Aorta (tissue), 5 donors: ENCODE measurements at regions not wholly inside any gene's neighbourhood (a gene's known extent, or its start where the extent isn't known, plus 50 kb on each side); places are given as distances from the start of the nearest gene placed in this dataset.
A peak's percentile ranks its signal among the peaks of the same experiment; 100 is the strongest.
"Not testable (repeated sequence)": the region's sequence is repeated elsewhere in the genome, so short reads cannot be mapped to it uniquely, and the experiment has no call there.

Experiments used
- ATAC-seq: fragments of 200-7000 bp; cut with Tn5 transposase; one replicate; pipeline ENCODE4 v1.9.1; 2022; ENCODE audit warnings: moderate library complexity; ENCODE audit not compliant: low FRiP score
- DNase-seq, 2 donors: peaks; one replicate each; pipeline ENCODE4 v3.0.0-alpha.2; 2020
- H3K27ac ChIP-seq, 2 donors: one replicate each; pipeline ENCODE4 v1.5.1; 2013; ENCODE audit warnings: low read length in 2 of 2, mild to moderate bottlenecking in 2 of 2, moderate library complexity in 2 of 2, control low read depth in 1 of 2, inconsistent platforms in 1 of 2, low read depth in 1 of 2
- H3K27me3 ChIP-seq, 2 donors: one replicate each; pipeline ENCODE4 v1.6.1; 2013; ENCODE audit warnings: control low read depth in 1 of 2, low read length in 1 of 2, mild to moderate bottlenecking in 1 of 2, moderate library complexity in 1 of 2; ENCODE audit not compliant: insufficient read depth in 2 of 2, control insufficient read depth in 1 of 2
- H3K36me3 ChIP-seq, 2 donors: one replicate each; pipeline ENCODE4 v1.6.1; 2013; ENCODE audit warnings: control low read depth in 1 of 2, low read length in 1 of 2, mild to moderate bottlenecking in 1 of 2; ENCODE audit not compliant: insufficient read depth in 2 of 2, control insufficient read depth in 1 of 2
- H3K4me1 ChIP-seq, 2 donors: one replicate each; pipeline ENCODE4 v1.6.1; 2013; ENCODE audit warnings: low read length in 2 of 2, control low read depth in 1 of 2, mild to moderate bottlenecking in 1 of 2, moderate library complexity in 1 of 2; ENCODE audit not compliant: insufficient read depth in 2 of 2, control insufficient read depth in 1 of 2
- H3K4me3 ChIP-seq, 2 donors: one replicate each; pipeline ENCODE4 v1.5.1; 2013; ENCODE audit warnings: low read length in 2 of 2, control low read depth in 1 of 2, mild to moderate bottlenecking in 1 of 2
- H3K9me3 ChIP-seq: one replicate; pipeline ENCODE4 v1.6.1; 2013; ENCODE audit warnings: mild to moderate bottlenecking, low read length; ENCODE audit not compliant: control insufficient read depth
- WGBS, 2 donors: extraction: QIAGEN DNeasy Blood & Tissue Kit; methylation state at CpG; one replicate each; pipeline ENCODE4 v1.1.7; 2013; 5-methylcytosine and 5-hydroxymethylcytosine counted together
- intact Hi-C, 2 donors: fragments of 100-400 bp; cut with DNase I; formaldehyde crosslinking; loops; one replicate each; pipeline versions ENCODE4 v1.14.2 to v1.15.0; 2022
- donor health status: healthy with polysubstance abuse.
- donor health status: Bipolar disorder and iron deficiency.
- donor health status: DM: no; HTN: no; CAD: no.
- donor health status: DM: no; HTN: no; CAD: no.
- donor health status: DM: yes; HTN: yes; CAD: no.

DNA sequence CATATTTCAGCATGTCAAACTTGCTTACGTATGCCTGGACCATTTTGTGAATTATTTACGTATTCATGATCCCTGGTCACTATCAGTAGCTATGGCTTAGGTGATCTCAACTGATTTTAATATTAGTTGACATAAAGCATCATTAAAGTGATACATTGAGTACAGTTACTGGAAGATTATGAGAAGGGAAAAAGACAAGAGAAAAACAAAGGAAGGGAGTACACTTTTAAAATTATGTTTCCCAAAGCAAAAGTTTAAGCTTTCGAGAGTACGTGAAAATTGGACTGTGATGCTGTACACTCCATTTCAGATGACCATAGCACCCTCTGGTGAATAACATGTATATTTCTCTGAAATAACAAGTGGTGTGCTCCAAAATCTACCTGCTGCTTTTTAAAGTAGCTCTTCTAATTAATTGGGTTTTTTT is 215.0 kb upstream of the HSF2 start:
- WGBS, 2 donors: 3 to 12% methylated on average over 4 of the region's 4 CpGs

DNA sequence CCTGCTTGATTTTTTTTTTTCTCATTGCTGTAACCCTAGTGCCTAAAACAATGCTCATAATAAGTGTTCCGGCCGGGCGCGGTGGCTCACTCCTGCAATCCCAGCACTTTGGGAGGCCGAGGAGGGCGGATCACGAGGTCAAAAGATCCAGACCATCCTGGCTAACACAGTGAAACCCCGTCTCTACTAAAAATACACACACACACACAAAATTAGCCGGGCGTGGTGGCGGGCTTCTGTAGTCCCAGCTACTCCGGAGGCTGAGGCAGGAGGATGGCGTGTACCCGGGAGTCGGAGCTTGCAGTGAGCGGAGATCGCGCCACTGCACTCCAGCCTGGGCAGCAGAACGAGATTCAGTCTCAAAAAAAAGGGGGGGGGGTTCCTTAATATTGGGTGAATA is 214.0 kb upstream of the HSF2 start:
- not testable (repeated sequence) for H3K27me3 ChIP-seq, DNase-seq, H3K27ac ChIP-seq, H3K4me3 ChIP-seq, H3K9me3 ChIP-seq, H3K36me3 ChIP-seq, ATAC-seq, H3K4me1 ChIP-seq
- 89% methylated on average over 19 of the region's 19 CpGs for WGBS, 2 donors
- intact Hi-C loops: loop anchor here (2.0 to 10.0 kb wide), 3 partner anchors 151 to 1131 kb away; no protein-coding TSS in a partner anchor

More for the DNA sequence above, 215.0 kb upstream of the HSF2 start:
- Histone ChIP-seq H3K4me3 (peak overlapping the region; percentile 36 to 48), H3K27me3 (no peaks in the 10 kb centered on the region), H3K9me3 (no peaks in the 10 kb centered on the region), H3K4me1 (no peaks in the 10 kb centered on the region), H3K36me3 (no peaks in the 10 kb centered on the region), H3K27ac (no peak overlapping the region)
- intact Hi-C loops: loop anchor here (2.0 to 10.0 kb wide), 4 partner anchors 150 to 1130 kb away; no protein-coding TSS in a partner anchor
- peak; percentile 65 for ATAC-seq
- DNase-seq: no peak

DNA sequence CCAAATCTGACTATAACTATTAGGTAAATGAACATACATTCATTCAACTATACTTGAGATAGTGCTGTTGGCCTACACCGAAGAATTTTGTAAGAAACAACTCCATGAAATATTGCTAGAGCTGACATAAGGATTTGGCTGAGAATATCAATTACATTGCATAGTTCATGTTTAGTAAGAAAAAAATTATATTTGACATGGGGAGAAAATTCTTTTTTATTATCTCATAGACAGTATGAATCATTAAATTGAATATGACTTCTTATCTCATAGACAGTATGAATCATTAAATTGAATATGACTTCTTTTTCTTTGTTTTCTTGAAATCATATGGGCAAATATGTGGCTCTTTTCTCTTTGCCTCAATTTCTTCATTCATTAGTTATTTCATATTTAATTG is 212.3 kb upstream of the HSF2 start:
- Histone ChIP-seq H3K4me1 (no peaks in the 10 kb centered on the region), H3K9me3 (no peaks in the 10 kb centered on the region), H3K27ac (no peak overlapping the region), H3K27me3 (no peaks in the 10 kb centered on the region), H3K36me3 (no peaks in the 10 kb centered on the region), H3K4me3 (no peak overlapping the region)
- intact Hi-C loops: loop anchor here (10.0 kb wide), 2 partner anchors 152 to 1132 kb away; no protein-coding TSS in a partner anchor
- WGBS, 2 donors: 39 to 71% methylated on average over 1 of the region's 1 CpG
- no peak for DNase-seq
- no peak for ATAC-seq

DNA sequence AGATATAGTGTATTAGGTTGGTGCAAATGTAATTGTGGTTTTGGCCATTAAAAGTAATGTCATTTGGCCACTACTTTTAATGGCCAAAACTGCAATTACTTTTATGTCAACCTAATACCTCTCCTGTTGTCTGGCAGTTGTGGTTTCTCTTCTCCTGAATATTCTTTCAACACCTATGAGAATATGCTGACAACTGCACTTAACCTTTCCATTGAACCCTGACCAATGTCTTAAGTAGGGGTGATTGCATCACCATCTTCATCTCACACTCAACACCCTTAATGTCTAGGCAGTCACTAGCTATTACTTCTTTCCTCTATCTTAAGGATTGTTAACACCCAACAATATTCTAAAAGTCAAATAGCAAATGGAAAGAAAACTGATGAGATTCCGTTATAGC is 200.5 kb upstream of the HSF2 start:
- Histone ChIP-seq H3K4me3 (no peak overlapping the region), H3K27ac (no peak overlapping the region), H3K9me3 (no peaks in the 10 kb centered on the region), H3K4me1 (no peaks in the 10 kb centered on the region), H3K27me3 (no peaks in the 10 kb centered on the region), H3K36me3 (no peaks in the 10 kb centered on the region)
- intact Hi-C loops: no loop called here
- DNase-seq: no peak
- ATAC-seq: no peak
- 48 to 96% methylated on average over 1 of the region's 1 CpG for WGBS, 2 donors

DNA sequence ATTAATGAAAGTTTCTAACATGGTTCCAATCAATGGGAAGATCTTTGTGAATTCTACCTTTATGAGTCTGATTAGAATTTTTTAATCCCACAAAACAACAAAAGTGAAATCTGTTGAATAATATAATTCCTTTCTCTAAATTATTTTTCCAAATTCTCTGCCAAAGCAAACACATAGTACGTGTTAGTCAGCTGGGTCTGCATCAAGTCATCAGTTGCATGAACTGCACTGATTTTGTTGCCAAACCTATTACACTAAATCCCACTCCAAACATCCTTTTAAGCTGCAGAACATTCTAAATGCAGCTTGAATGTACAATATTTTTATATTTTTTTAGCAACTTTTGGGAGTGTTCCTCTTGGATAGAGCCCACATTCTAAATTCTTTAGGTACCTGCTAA is 199.0 kb upstream of the HSF2 start:
- DNase-seq (no peak), ATAC-seq (no peak)
- intact Hi-C loops: no loop called here
- Histone ChIP-seq H3K27me3 (no peaks in the 10 kb centered on the region), H3K4me1 (no peaks in the 10 kb centered on the region), H3K9me3 (no peaks in the 10 kb centered on the region), H3K4me3 (no peak overlapping the region), H3K36me3 (no peaks in the 10 kb centered on the region), H3K27ac (no peak overlapping the region)
- 0 to 9% methylated on average over 1 of the region's 1 CpG for WGBS, 2 donors

DNA sequence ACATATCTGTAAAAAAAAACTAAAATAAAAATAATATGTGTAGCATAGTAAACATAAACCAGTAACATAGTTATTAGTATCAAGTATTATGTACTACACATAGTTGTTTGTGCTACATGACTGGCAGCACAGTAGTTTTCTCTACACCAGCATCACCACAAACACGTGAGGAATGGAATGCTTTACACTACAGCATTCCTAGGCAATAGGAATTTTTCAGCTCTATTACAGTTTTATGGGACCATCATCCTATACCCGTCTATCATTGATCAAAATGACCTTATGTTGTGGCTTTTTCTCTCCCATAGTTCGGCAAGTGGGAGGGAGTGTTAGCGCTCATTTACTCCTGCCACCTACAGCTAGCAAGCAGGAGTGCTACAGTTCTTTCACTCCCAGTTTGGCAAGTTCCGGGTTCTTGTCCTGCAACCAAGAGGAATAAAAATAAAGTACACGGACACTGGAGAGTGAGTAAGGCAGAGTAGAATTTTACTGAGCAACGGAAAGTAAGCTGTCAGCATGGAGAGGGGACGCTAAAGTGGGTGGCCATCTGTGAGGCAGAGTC is 196.8 kb upstream of the HSF2 start:
- no peak for ATAC-seq
- Histone ChIP-seq H3K9me3 (no peaks in the 10 kb centered on the region), H3K4me1 (no peaks in the 10 kb centered on the region), H3K27me3 (no peaks in the 10 kb centered on the region), H3K4me3 (no peak overlapping the region), H3K36me3 (no peaks in the 10 kb centered on the region), H3K27ac (no peak overlapping the region)
- DNase-seq: no peak
- WGBS, 2 donors: 78 to 82% methylated on average over 8 of the region's 8 CpGs
- intact Hi-C loops: no loop called here

DNA sequence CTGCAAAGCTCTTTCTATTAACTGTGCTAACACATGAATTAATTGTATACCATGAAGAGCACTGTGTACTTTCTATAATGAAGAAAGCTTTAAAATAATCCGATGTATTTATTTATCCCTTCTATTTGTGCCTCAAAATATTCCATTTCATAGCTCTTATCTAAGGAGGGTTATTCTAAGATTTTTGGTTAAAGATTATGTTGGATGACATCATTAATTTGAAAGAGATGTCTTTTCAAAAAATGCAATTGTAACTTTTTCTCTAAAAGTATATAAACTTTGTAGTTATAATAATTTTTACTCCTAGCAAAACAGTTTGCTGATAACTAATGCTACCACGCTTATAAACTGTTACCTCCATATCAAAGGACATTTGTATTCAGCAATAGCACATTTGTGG is 192.4 kb upstream of the HSF2 start:
- intact Hi-C loops: no loop called here
- 73 to 80% methylated on average over 2 of the region's 2 CpGs for WGBS, 2 donors
- no peak for DNase-seq
- H3K27me3 ChIP-seq: no peaks in the 10 kb centered on the region
- no peak overlapping the region for H3K27ac ChIP-seq
- H3K4me1 ChIP-seq: no peaks in the 10 kb centered on the region
- no peaks in the 10 kb centered on the region for H3K36me3 ChIP-seq
- no peaks in the 10 kb centered on the region for H3K9me3 ChIP-seq
- H3K4me3 ChIP-seq: no peak overlapping the region
- no peak for ATAC-seq

DNA sequence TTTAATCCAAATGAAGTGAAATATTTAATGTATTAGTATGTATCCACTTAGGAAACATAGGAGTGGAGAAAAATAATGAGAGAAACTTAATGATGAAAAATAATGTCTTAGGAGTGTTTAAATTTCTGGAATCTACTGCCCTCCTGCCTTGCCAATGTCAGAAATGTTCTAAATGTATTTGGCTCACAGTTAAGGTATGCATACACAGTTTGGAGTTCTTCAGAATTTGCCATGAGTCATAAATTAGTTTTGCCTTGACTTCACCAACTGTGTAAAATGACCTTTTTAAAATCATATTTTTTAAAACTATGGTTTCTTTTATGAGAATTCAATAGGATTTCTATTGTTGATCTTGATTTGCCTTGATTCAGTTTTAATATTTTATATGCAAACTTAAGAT is 191.7 kb upstream of the HSF2 start:
- intact Hi-C loops: no loop called here
- H3K4me1 ChIP-seq: no peaks in the 10 kb centered on the region

DNA sequence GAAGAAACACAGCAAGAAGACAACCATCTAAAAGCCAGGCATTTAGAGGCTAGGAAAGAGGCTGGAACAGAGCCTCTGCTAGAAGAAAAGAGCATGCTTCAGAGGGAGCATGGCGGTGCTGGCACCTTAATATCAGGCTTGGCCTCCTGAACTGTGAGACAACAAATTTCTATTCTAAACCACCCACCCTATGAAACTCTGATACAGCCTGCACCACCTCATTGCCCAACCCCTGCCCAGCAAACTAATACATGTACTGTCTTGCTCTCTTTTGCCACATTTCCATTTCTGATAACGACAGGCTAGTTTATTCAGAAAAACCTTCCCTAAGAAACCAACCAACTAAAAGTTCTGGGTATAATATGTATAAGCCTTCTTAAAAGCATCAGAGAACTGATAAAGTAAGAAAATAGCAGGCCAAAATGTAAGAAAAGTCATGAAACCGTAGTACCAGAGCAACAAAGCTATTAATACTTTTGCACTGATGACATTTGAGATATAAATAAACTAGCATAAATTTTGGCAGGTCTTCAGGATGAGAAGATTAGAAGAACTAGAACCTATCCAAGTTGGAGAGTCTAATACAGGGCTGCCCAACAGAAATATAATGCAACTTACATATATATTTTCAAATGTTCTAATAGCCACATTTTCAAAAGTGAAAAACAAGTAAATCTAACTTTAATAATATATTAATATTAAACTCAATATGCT is 184.7 kb upstream of the HSF2 start:
- H3K4me1 ChIP-seq: no peaks in the 10 kb centered on the region
- WGBS, 2 donors: 15 to 16% methylated on average over 3 of the region's 3 CpGs
- no peaks in the 10 kb centered on the region for H3K36me3 ChIP-seq
- no peaks in the 10 kb centered on the region for H3K9me3 ChIP-seq
- H3K4me3 ChIP-seq: no peak overlapping the region
- DNase-seq (no peak), ATAC-seq (no peak)
- intact Hi-C loops: no loop called here
- H3K27ac ChIP-seq: peak overlapping the region; percentile 28 to 64
- H3K27me3 ChIP-seq: no peaks in the 10 kb centered on the region

More for the DNA sequence above, 191.7 kb upstream of the HSF2 start:
- no peaks in the 10 kb centered on the region for H3K27me3 ChIP-seq
- no peak overlapping the region for H3K4me3 ChIP-seq
- no peak overlapping the region for H3K27ac ChIP-seq
- H3K9me3 ChIP-seq: no peaks in the 10 kb centered on the region
- H3K36me3 ChIP-seq: no peaks in the 10 kb centered on the region
- DNase-seq: no peak
- ATAC-seq: no peak
